Endothelial cell (in vitro differentiated cells): ENCODE measurements at regions not wholly inside any gene's neighbourhood (a gene's known extent, or its start where the extent isn't known, plus 50 kb on each side); places are given as distances from the start of the nearest gene placed in this dataset.
"Not testable (repeated sequence)": the region's sequence is repeated elsewhere in the genome, so short reads cannot be mapped to it uniquely, and the experiment has no call there.

Experiments used
- DNase-seq: peaks from one replicate; pipeline ENCODE4 v3.0.0; 2021; ENCODE audit warnings: low spot score
- H3K27ac Mint-ChIP-seq: one replicate; pipeline ENCODE4 v1.8.0; 2021; ENCODE audit warnings: mixed read lengths, inconsistent platforms; ENCODE audit not compliant: unreplicated experiment
- H3K27me3 Mint-ChIP-seq: one replicate; pipeline ENCODE4 v1.8.0; 2021; ENCODE audit warnings: mild to moderate bottlenecking, moderate library complexity, mixed read lengths, inconsistent platforms; ENCODE audit not compliant: unreplicated experiment
- H3K36me3 Mint-ChIP-seq: one replicate; pipeline ENCODE4 v1.8.0; 2021; ENCODE audit warnings: mild to moderate bottlenecking, low read depth, mixed read lengths, inconsistent platforms; ENCODE audit not compliant: unreplicated experiment
- H3K4me1 Mint-ChIP-seq: one replicate; pipeline ENCODE4 v1.8.0; 2021; ENCODE audit warnings: mild to moderate bottlenecking, mixed read lengths, inconsistent platforms; ENCODE audit not compliant: unreplicated experiment
- H3K4me3 Mint-ChIP-seq: one replicate; pipeline ENCODE4 v1.8.0; 2021; ENCODE audit warnings: mild to moderate bottlenecking, mixed read lengths, inconsistent platforms; ENCODE audit not compliant: unreplicated experiment
- H3K9me3 Mint-ChIP-seq: one replicate; pipeline ENCODE4 v1.8.0; 2021; ENCODE audit warnings: mixed read lengths, inconsistent platforms; ENCODE audit not compliant: unreplicated experiment
- TF ChIP-seq, protein P1 (sequence below): fragments of 200-600 bp; sonication (generic); IDR thresholded peaks from one replicate; pipeline ENCODE4 v1.5.0; 2021; ENCODE audit warnings: antibody characterized with exemption; ENCODE audit not compliant: unreplicated experiment

DNA sequence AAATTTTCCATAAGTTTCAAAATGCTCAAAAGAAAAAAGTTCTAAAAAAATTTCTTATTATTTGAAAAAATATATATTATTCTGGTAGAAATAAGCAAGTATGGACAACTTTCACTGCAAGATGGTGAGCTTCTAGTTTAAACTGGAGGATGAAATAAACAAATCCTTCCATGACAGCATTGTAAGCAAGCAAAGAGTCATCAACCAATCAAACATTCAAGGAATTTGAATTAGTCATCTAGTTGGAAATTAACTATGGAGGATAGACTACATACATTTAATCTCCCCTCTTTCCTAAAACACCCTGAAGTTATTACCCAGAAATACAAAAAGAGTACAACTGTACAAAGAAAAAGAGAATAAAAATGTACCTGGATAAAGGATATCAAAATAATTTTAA, 51.0 kb upstream of the IRX5 start:
- no peaks in the 10 kb centered on the region for H3K27me3 Mint-ChIP-seq
- H3K27ac Mint-ChIP-seq: no peak overlapping the region
- H3K4me3 Mint-ChIP-seq: no peak overlapping the region
- H3K36me3 Mint-ChIP-seq: peaks cover 4% of the 10 kb centered on the region
- peaks cover 6% of the 10 kb centered on the region for H3K4me1 Mint-ChIP-seq
- no peaks in the 10 kb centered on the region for H3K9me3 Mint-ChIP-seq
- TF ChIP-seq, protein P1, sequence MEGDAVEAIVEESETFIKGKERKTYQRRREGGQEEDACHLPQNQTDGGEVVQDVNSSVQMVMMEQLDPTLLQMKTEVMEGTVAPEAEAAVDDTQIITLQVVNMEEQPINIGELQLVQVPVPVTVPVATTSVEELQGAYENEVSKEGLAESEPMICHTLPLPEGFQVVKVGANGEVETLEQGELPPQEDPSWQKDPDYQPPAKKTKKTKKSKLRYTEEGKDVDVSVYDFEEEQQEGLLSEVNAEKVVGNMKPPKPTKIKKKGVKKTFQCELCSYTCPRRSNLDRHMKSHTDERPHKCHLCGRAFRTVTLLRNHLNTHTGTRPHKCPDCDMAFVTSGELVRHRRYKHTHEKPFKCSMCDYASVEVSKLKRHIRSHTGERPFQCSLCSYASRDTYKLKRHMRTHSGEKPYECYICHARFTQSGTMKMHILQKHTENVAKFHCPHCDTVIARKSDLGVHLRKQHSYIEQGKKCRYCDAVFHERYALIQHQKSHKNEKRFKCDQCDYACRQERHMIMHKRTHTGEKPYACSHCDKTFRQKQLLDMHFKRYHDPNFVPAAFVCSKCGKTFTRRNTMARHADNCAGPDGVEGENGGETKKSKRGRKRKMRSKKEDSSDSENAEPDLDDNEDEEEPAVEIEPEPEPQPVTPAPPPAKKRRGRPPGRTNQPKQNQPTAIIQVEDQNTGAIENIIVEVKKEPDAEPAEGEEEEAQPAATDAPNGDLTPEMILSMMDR: no peak
- DNase-seq: no peak

DNA sequence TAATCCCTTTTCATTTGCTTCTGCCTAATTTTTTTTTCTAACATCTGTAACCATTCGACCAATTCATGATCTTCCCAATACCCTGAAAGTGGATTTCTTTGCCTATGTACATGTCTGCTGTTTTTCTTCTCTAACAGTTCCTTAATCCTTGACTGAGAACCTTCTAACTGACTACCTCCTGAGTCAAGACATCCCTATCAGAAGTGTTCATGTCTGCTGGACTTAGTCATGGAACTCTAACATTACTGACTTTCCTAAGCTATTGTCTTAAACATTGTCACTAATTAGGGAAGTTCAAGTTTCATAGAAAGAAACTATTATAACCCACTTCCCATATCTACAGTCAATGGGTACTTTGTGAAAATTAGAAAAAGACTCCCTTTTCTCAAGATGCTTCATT, 52.4 kb upstream of the IRX5 start:
- Mint-ChIP-seq H3K27me3 (no peaks in the 10 kb centered on the region), H3K9me3 (no peaks in the 10 kb centered on the region), H3K27ac (no peak overlapping the region), H3K4me3 (no peak overlapping the region), H3K36me3 (peaks cover 5% of the 10 kb centered on the region), H3K4me1 (peaks cover 9% of the 10 kb centered on the region)
- TF ChIP-seq, protein P1: no peak
- DNase-seq: no peak

DNA sequence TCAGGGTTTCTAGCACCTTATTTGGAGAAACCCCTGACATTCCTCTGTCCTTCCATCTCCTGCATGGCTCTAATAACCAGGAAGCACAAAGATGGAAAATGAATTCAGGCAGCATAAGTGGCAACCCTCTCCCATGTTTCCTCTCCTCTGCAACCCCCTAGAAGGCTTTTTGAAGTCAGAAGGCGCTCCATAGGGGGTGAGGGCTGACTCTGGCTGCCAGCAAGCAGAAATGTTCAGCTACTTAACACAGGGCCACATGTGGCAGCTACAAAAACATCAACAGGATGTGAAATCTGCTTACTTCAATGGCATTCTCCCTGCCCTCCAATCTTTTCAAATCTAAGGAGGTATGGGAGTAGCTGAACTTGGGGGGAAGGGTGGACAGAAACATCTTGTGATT, 55.2 kb upstream of the IRX5 start:
- Mint-ChIP-seq H3K4me1 (peaks cover 9% of the 10 kb centered on the region), H3K4me3 (no peak overlapping the region), H3K27ac (no peak overlapping the region), H3K9me3 (no peaks in the 10 kb centered on the region), H3K27me3 (no peaks in the 10 kb centered on the region), H3K36me3 (peaks cover 5% of the 10 kb centered on the region)
- TF ChIP-seq, protein P1: no peak
- DNase-seq: no peak

DNA sequence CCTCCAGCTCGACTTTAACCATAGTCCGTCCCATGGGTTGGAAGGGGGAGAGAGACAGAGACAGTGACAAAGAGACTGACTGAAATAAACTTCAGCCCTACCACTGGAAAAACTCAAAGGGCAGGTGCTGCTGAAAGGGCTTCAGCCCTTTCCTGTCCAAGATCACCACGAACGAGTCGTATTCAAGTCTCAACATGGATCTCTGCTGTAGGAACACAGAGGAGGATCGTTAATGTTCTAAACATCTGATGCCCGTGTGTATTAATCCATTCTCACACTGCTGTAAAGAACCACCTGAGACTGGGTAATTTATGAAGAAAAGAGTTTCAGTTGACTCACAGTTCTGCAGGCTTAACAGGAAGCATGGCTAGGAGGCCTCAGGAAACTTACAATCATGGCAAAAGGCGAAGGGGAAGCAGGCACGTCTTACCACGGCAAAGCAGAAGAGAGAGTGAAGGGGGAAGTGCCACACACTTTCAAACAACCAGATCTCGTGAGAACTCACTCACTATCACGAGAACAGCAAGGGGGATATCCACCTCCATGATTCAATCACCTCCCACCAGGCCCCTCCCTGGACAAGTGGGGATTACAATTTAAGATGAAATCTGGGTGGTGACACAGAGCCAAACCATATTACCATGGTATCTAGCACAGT, 56.8 kb upstream of the IRX5 start:
- H3K4me3 Mint-ChIP-seq, H3K27ac Mint-ChIP-seq, H3K36me3 Mint-ChIP-seq, H3K9me3 Mint-ChIP-seq, H3K4me1 Mint-ChIP-seq, DNase-seq, H3K27me3 Mint-ChIP-seq: not testable (repeated sequence)

DNA sequence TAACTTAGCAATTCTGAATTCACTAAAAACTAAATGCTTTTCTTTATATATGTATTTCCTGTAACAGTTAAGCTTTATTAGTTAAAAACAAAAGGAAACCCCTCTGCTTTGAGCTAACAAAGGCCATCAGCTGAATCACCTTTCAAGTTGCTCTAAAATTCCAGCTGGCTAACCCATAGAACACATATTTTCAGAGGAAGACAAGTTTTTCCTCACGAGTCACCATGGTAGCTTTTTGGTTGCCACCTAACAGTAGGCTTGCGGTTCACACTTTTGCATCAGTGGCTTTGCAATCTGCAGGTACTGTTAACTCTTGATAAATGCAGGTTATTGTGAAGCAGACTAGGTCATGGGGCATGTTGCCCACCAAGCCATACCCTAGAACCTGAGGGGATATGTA, 57.6 kb upstream of the IRX5 start:
- peaks cover 9% of the 10 kb centered on the region for H3K4me1 Mint-ChIP-seq
- H3K4me3 Mint-ChIP-seq: no peak overlapping the region
- peaks cover 5% of the 10 kb centered on the region for H3K36me3 Mint-ChIP-seq
- TF ChIP-seq, protein P1: no peak
- no peak overlapping the region for H3K27ac Mint-ChIP-seq
- H3K27me3 Mint-ChIP-seq: no peaks in the 10 kb centered on the region
- no peaks in the 10 kb centered on the region for H3K9me3 Mint-ChIP-seq
- DNase-seq: no peak

DNA sequence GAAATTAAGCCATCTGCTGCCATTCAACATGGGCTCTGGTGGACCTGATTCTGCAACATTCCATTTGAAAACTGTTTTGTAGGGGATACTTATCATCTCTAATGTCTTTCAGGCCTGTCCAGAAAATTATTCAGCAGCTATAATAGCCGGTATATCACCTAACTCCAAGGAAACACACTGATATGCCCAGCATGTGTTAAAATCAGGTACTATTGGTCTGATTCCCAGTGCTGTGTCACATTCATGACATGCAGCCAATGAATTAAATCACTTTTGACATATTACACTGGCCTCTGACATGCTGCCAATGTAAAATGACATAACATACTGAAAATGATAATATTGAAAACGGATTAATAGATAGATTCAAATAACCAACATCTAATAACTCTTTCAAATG, 60.5 kb upstream of the IRX5 start:
- no peaks in the 10 kb centered on the region for H3K9me3 Mint-ChIP-seq
- H3K4me3 Mint-ChIP-seq: no peak overlapping the region
- no peak for DNase-seq
- H3K27me3 Mint-ChIP-seq: peaks cover 2% of the 10 kb centered on the region
- peaks cover 5% of the 10 kb centered on the region for H3K36me3 Mint-ChIP-seq
- H3K4me1 Mint-ChIP-seq: peaks cover 3% of the 10 kb centered on the region
- TF ChIP-seq, protein P1: no peak
- H3K27ac Mint-ChIP-seq: no peak overlapping the region
